ENCODE measurements at regions not wholly inside any gene's neighbourhood (a gene's known extent, or its start where the extent isn't known, plus 50 kb on each side); places are given as distances from the start of the nearest gene placed in this dataset.

GRCh38 chr18:68557183-68557582, 157.7 kb downstream of the TMX3 start:
- TF ChIP-seq TCF12 (IDR thresholded peaks at IDR 0.05; ENCODE audit: low read depth) (no peak), MAX (IDR thresholded peaks at IDR 0.05) (no peak), ZBTB7A (IDR thresholded peaks at IDR 0.05; ENCODE audit: low read depth) (no peak), TAF1 (IDR thresholded peaks at IDR 0.05; ENCODE audit: low read depth) (no peak), TEAD4 (IDR thresholded peaks at IDR 0.05) (no peak), REST (IDR thresholded peaks at IDR 0.05; ENCODE audit: low read depth) (no peak), RAD21 (IDR thresholded peaks at IDR 0.05; ENCODE audit: low read depth) (no peak), YY1 (IDR thresholded peaks at IDR 0.05; ENCODE audit: low read depth) (no peak), EP300 (IDR thresholded peaks at IDR 0.05; ENCODE audit: borderline replicate concordance) (no peak), CEBPB (IDR thresholded peaks at IDR 0.05) (no peak), FOXM1 (IDR thresholded peaks at IDR 0.05; ENCODE audit: borderline replicate concordance, low read depth) (no peak)

All from Ishikawa (cell line).